IPS-20b (cell line): ENCODE measurements at regions not wholly inside any gene's neighbourhood (a gene's known extent, or its start where the extent isn't known, plus 50 kb on each side); places are given as distances from the start of the nearest gene placed in this dataset.

Experiments used
- H3K27ac ChIP-seq: one replicate; pipeline ENCODE4 v1.5.1; 2013; ENCODE audit warnings: low read length
- H3K27me3 ChIP-seq: 2 replicates; pipeline ENCODE4 v1.6.1; 2013; ENCODE audit warnings: mild to moderate bottlenecking, low read length, inconsistent platforms; ENCODE audit not compliant: insufficient read depth
- H3K36me3 ChIP-seq: 2 replicates; pipeline ENCODE4 v1.6.1; 2013; ENCODE audit warnings: low read depth, mild to moderate bottlenecking, inconsistent platforms, low read length, moderate library complexity; ENCODE audit not compliant: insufficient read depth
- H3K4me1 ChIP-seq: 2 replicates; pipeline ENCODE4 v1.6.1; 2013; ENCODE audit warnings: mild to moderate bottlenecking, control low read depth, inconsistent platforms, low read length, moderate library complexity; ENCODE audit not compliant: insufficient read depth
- H3K4me3 ChIP-seq: 2 replicates; pipeline ENCODE4 v1.5.1; 2013; ENCODE audit warnings: mild to moderate bottlenecking, low read length, inconsistent platforms
- H3K9ac ChIP-seq: 2 replicates; pipeline ENCODE4 v1.6.1; 2013; ENCODE audit warnings: low read depth, mild to moderate bottlenecking, inconsistent platforms, low read length, moderate library complexity
- H3K9me3 ChIP-seq: 2 replicates; pipeline ENCODE4 v1.6.1; 2013; ENCODE audit warnings: mild to moderate bottlenecking, low read depth, low read length, inconsistent platforms; ENCODE audit not compliant: insufficient read depth

- Histone ChIP-seq H3K9me3 (no peaks in the 10 kb centered on the region), H3K4me1 (no peaks in the 10 kb centered on the region), H3K27me3 (no peaks in the 10 kb centered on the region), H3K36me3 (no peaks in the 10 kb centered on the region), H3K4me3 (no peak overlapping the region), H3K9ac (no peak overlapping the region), H3K27ac (no peak overlapping the region)
Measured at GRCh38 chr5:2849429-2849828, 98.0 kb upstream of the IRX2 start.

- no peak overlapping the region for H3K9ac ChIP-seq
- H3K36me3 ChIP-seq: no peaks in the 10 kb centered on the region
- H3K27me3 ChIP-seq: no peaks in the 10 kb centered on the region
- H3K4me1 ChIP-seq: no peaks in the 10 kb centered on the region
- no peaks in the 10 kb centered on the region for H3K9me3 ChIP-seq
- H3K4me3 ChIP-seq: no peak overlapping the region
- H3K27ac ChIP-seq: no peak overlapping the region
Measured at GRCh38 chr5:2848619-2849018, 97.1 kb upstream of the IRX2 start.

- Histone ChIP-seq H3K9ac (no peak overlapping the region), H3K27ac (no peak overlapping the region), H3K9me3 (no peaks in the 10 kb centered on the region), H3K27me3 (no peaks in the 10 kb centered on the region), H3K4me1 (no peaks in the 10 kb centered on the region), H3K36me3 (no peaks in the 10 kb centered on the region), H3K4me3 (no peak overlapping the region)
Measured at GRCh38 chr5:2847608-2848007, 96.1 kb upstream of the IRX2 start.

GRCh38 chr5:2841208-2841607 lies 89.7 kb upstream of the IRX2 start:
- Histone ChIP-seq H3K36me3 (no peaks in the 10 kb centered on the region), H3K9ac (no peak overlapping the region), H3K27ac (no peak overlapping the region), H3K9me3 (no peaks in the 10 kb centered on the region), H3K27me3 (no peaks in the 10 kb centered on the region), H3K4me3 (no peak overlapping the region), H3K4me1 (no peaks in the 10 kb centered on the region)

- Histone ChIP-seq H3K4me3 (no peak overlapping the region), H3K4me1 (no peaks in the 10 kb centered on the region), H3K36me3 (no peaks in the 10 kb centered on the region), H3K9ac (no peak overlapping the region), H3K27ac (no peak overlapping the region), H3K27me3 (no peaks in the 10 kb centered on the region), H3K9me3 (no peaks in the 10 kb centered on the region)
Measured at GRCh38 chr5:2840372-2840915, 89.0 kb upstream of the IRX2 start.

GRCh38 chr5:2836133-2836532 lies 84.7 kb upstream of the IRX2 start:
- H3K36me3 ChIP-seq: no peaks in the 10 kb centered on the region
- H3K4me1 ChIP-seq: peaks cover 7% of the 10 kb centered on the region; the same call in 1 of the 2 replicates
- H3K9me3 ChIP-seq: no peaks in the 10 kb centered on the region
- H3K27me3 ChIP-seq: no peaks in the 10 kb centered on the region
- H3K27ac ChIP-seq: no peak overlapping the region
- no peak overlapping the region for H3K4me3 ChIP-seq
- H3K9ac ChIP-seq: no peak overlapping the region

GRCh38 chr5:2833556-2833955 lies 82.1 kb upstream of the IRX2 start:
- Histone ChIP-seq H3K9ac (no peak overlapping the region), H3K36me3 (no peaks in the 10 kb centered on the region), H3K9me3 (no peaks in the 10 kb centered on the region), H3K4me1 (peaks cover 7% of the 10 kb centered on the region; the same call in 1 of the 2 replicates), H3K4me3 (no peak overlapping the region), H3K27ac (no peak overlapping the region), H3K27me3 (peaks cover 7% of the 10 kb centered on the region; the same call in 1 of the 2 replicates)

- Histone ChIP-seq H3K27me3 (peaks cover 7% of the 10 kb centered on the region; the same call in 1 of the 2 replicates), H3K9ac (no peak overlapping the region), H3K4me1 (peaks cover 7% of the 10 kb centered on the region; the same call in 1 of the 2 replicates), H3K36me3 (no peaks in the 10 kb centered on the region), H3K9me3 (no peaks in the 10 kb centered on the region), H3K4me3 (no peak overlapping the region), H3K27ac (no peak overlapping the region)
Measured at GRCh38 chr5:2832394-2832793, 80.9 kb upstream of the IRX2 start.

GRCh38 chr5:2829239-2829638 lies 77.8 kb upstream of the IRX2 start:
- Histone ChIP-seq H3K4me3 (no peak overlapping the region), H3K9me3 (peaks cover 3% of the 10 kb centered on the region; the same call in 1 of the 2 replicates), H3K27me3 (peaks cover 7% of the 10 kb centered on the region; the same call in 1 of the 2 replicates), H3K4me1 (peaks cover 7% of the 10 kb centered on the region; the same call in 1 of the 2 replicates), H3K27ac (no peak overlapping the region), H3K9ac (no peak overlapping the region), H3K36me3 (no peaks in the 10 kb centered on the region)

- Histone ChIP-seq H3K4me3 (no peak overlapping the region), H3K4me1 (no peaks in the 10 kb centered on the region), H3K9me3 (no peaks in the 10 kb centered on the region), H3K36me3 (no peaks in the 10 kb centered on the region), H3K9ac (no peak overlapping the region), H3K27ac (no peak overlapping the region), H3K27me3 (no peaks in the 10 kb centered on the region)
Measured at GRCh38 chr5:2818936-2819335, 67.5 kb upstream of the IRX2 start.

- no peaks in the 10 kb centered on the region for H3K36me3 ChIP-seq
- H3K4me3 ChIP-seq: no peak overlapping the region
- H3K9me3 ChIP-seq: no peaks in the 10 kb centered on the region
- H3K4me1 ChIP-seq: no peaks in the 10 kb centered on the region
- H3K27ac ChIP-seq: no peak overlapping the region
- no peaks in the 10 kb centered on the region for H3K27me3 ChIP-seq
- H3K9ac ChIP-seq: no peak overlapping the region
Measured at GRCh38 chr5:2817031-2817603, 65.6 kb upstream of the IRX2 start.

GRCh38 chr5:2813678-2814077 lies 62.2 kb upstream of the IRX2 start:
- Histone ChIP-seq H3K9me3 (no peaks in the 10 kb centered on the region), H3K27me3 (no peaks in the 10 kb centered on the region), H3K4me3 (no peak overlapping the region), H3K27ac (no peak overlapping the region), H3K4me1 (no peaks in the 10 kb centered on the region), H3K9ac (no peak overlapping the region), H3K36me3 (no peaks in the 10 kb centered on the region)
